ENCODE measurements at regions not wholly inside any gene's neighbourhood (a gene's known extent, or its start where the extent isn't known, plus 50 kb on each side); places are given as distances from the start of the nearest gene placed in this dataset.

DNA sequence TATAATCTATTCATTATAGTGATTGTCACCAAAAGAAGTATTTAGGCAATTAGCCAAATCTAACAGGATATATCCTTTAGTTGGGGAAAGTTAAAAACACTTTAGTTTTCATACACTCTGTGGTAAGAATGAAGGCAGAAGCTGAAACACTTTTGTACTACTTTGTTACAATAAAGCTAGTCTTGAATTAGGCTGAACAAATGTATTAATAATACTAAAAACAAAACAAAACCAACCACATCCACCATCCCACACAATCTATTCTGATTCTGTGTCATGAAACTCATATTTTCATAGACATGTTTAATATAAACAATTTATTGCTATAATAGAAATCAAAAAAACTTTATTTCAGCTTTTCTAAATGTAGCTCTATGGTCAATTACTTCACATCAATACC, 508.8 kb downstream of the ZEB2 start:
- ChIA-PET CTCF (ENCODE audit: low intra/inter-chr PET ratio) (no interaction called here), POLR2A (interaction anchor here (0.6 kb wide), 2 partner anchors 327 to 357 kb away, joined by 3 read pairs; no protein-coding TSS in a partner anchor)
- Histone ChIP-seq H3K27me3 (ENCODE audit: control insufficient read depth in 2 of 2, insufficient read depth in 2 of 2, low read length in 2 of 2) (no peaks in the 10 kb centered on the region), H3K4me2 (ENCODE audit: insufficient read depth, low read length) (no peak overlapping the region), H3K9me1 (ENCODE audit: control insufficient read depth, insufficient read depth, low read length) (no peaks in the 10 kb centered on the region), H3K4me3 (no peak overlapping the region), H4K20me1 (replicated peaks; ENCODE audit: control insufficient read depth, insufficient read depth, low read length) (no peaks in the 10 kb centered on the region), H3K4me1 (replicated peaks in 1 of 2; ENCODE audit: control insufficient read depth in 2 of 2, insufficient read depth in 2 of 2, low read length in 2 of 2) (no peaks in the 10 kb centered on the region), H3K36me3 (ENCODE audit: control insufficient read depth, insufficient read depth, low read length) (no peaks in the 10 kb centered on the region), H3K79me2 (ENCODE audit: control insufficient read depth, insufficient read depth, low read length) (no peaks in the 10 kb centered on the region), H3K9ac (ENCODE audit: insufficient read depth in 1 of 2, low read depth in 2 of 2, low read length in 2 of 2) (no peak overlapping the region), H3K9me3 (replicated peaks; ENCODE audit: control insufficient read depth, insufficient read depth, low read depth, low read length) (no peaks in the 10 kb centered on the region), H3K27ac (ENCODE audit: extremely low read depth, low read depth, low read length) (no peak overlapping the region), H2AFZ (ENCODE audit: low read depth, low read length) (no peak overlapping the region)
- ATAC-seq (no peak), DNase-seq (ENCODE audit: extremely low read depth in 1 of 4, low spot score in 3 of 4) (no peak), FAIRE-seq (no peak)
- no TSS peak for BruUV-seq (replicated peaks)
- no peak for TF ChIP-seq ZNF644 (tag; IDR thresholded peaks at IDR 0.05; ENCODE audit: low read depth)
- TF ChIP-seq, protein P1, sequence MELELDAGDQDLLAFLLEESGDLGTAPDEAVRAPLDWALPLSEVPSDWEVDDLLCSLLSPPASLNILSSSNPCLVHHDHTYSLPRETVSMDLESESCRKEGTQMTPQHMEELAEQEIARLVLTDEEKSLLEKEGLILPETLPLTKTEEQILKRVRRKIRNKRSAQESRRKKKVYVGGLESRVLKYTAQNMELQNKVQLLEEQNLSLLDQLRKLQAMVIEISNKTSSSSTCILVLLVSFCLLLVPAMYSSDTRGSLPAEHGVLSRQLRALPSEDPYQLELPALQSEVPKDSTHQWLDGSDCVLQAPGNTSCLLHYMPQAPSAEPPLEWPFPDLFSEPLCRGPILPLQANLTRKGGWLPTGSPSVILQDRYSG (tag; conservative IDR thresholded peaks at IDR 0.05; ENCODE audit: low read depth) = no peak
- TF ChIP-seq, protein P2, sequence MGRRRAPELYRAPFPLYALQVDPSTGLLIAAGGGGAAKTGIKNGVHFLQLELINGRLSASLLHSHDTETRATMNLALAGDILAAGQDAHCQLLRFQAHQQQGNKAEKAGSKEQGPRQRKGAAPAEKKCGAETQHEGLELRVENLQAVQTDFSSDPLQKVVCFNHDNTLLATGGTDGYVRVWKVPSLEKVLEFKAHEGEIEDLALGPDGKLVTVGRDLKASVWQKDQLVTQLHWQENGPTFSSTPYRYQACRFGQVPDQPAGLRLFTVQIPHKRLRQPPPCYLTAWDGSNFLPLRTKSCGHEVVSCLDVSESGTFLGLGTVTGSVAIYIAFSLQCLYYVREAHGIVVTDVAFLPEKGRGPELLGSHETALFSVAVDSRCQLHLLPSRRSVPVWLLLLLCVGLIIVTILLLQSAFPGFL (CRISPR knock-in tag; IDR thresholded peaks at IDR 0.05) = no peak
- no peak for TF ChIP-seq ZNF511 (CRISPR knock-in tag; IDR thresholded peaks at IDR 0.05)
- TF ChIP-seq CCAR2 (IDR thresholded peaks at IDR 0.05; ENCODE audit: low read depth, low read length) = no peak
- TF ChIP-seq ZNF316 (IDR thresholded peaks at IDR 0.05) = no peak
- TF ChIP-seq ZNF395 (CRISPR knock-in tag; IDR thresholded peaks at IDR 0.05) = no peak
- TF ChIP-seq, protein P3, sequence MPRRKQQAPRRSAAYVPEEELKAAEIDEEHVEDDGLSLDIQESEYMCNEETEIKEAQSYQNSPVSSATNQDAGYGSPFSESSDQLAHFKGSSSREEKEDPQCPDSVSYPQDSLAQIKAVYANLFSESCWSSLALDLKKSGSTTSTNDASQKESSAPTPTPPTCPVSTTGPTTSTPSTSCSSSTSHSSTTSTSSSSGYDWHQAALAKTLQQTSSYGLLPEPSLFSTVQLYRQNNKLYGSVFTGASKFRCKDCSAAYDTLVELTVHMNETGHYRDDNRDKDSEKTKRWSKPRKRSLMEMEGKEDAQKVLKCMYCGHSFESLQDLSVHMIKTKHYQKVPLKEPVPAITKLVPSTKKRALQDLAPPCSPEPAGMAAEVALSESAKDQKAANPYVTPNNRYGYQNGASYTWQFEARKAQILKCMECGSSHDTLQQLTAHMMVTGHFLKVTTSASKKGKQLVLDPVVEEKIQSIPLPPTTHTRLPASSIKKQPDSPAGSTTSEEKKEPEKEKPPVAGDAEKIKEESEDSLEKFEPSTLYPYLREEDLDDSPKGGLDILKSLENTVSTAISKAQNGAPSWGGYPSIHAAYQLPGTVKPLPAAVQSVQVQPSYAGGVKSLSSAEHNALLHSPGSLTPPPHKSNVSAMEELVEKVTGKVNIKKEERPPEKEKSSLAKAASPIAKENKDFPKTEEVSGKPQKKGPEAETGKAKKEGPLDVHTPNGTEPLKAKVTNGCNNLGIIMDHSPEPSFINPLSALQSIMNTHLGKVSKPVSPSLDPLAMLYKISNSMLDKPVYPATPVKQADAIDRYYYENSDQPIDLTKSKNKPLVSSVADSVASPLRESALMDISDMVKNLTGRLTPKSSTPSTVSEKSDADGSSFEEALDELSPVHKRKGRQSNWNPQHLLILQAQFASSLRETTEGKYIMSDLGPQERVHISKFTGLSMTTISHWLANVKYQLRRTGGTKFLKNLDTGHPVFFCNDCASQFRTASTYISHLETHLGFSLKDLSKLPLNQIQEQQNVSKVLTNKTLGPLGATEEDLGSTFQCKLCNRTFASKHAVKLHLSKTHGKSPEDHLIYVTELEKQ (CRISPR knock-in tag; IDR thresholded peaks at IDR 0.05) = no peak
- TF ChIP-seq RFX7 (CRISPR knock-in tag; IDR thresholded peaks at IDR 0.05) = no peak
- in situ Hi-C loops (cut with MboI) = no loop called here
- intact Hi-C loops (cut with micrococcal nuclease) = no loop called here
